Activated naive CD8-positive, alpha-beta T cell treated with anti-CD3 and anti-CD28 coated beads, Interleukin-2, amount 50 U/mL, for 16 hours (primary cell): ENCODE measurements at regions not wholly inside any gene's neighbourhood (a gene's known extent, or its start where the extent isn't known, plus 50 kb on each side); places are given as distances from the start of the nearest gene placed in this dataset.

Experiments
- DNase-seq: peaks from one replicate; pipeline ENCODE4 v3.0.0-alpha.2; 2020; ENCODE audit warnings: low read depth, low spot score

GRCh38 chr3:68057637-68058320 is 403.4 kb upstream of the SUCLG2 start:
- peak; percentile 4 for DNase-seq

DNA sequence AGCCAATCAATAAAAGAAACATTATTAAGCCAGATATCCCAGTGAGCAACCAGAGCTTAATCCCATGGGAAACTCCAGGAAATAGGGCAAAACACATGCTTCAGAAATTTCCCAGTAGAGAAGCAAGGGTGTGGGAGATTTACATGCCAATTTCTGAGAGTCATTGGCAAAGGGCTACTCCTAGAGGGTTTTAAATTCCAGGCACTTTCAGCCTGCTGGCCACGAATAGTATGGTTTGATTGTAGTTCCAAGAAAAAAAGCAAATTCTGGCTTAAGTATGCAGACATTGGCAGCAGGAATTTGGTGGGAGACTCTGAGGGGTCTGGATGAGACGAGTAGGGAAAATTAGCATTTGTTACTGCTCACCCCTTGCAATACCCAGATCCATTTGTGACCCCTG is 402.1 kb upstream of the SUCLG2 start:
- no peak for DNase-seq

- DNase-seq, result no peak
These were observed 400.8 kb upstream of the SUCLG2 start for GRCh38 chr3:68055215-68055614.

DNA sequence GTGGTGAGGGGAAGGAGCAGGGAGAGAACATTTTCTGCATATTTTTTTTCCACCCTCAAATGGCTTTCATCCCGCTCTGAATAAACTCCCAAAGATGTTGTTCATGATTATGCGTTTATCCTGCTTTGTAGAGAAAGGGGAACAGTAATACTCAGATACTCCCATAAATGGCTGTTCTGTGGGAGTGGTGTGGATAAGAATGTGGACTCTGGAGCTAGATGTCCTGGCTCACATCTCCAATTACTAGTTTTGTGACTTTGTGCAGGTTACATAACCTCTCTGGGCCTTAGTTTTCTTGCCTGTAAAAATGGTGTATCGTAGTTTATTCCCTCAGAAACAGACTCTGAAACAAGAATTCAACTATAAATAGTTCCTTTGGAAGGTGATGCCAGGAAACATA is 395.4 kb upstream of the SUCLG2 start:
- no peak for DNase-seq

DNA sequence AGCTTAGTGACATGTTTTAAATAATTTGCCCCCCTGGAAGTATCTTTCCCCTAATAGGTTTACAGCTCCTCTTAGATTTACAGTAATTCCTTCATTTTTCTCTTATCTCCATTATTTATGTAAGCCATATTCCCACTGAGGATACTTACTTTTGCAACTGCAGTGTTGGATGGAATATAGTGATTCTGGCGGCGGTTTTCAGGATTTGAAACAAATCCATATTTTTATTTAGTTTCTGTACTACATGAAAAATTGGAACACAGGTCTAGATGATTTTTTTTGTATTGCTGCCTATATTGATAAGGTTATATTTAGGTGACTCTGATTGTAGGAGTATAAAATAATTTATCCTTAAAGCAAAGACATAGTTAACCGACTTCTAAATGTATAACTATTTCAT is 391.6 kb upstream of the SUCLG2 start:
- no peak for DNase-seq

GRCh38 chr3:68033867-68034266 is 379.5 kb upstream of the SUCLG2 start:
- DNase-seq, result no peak

DNA sequence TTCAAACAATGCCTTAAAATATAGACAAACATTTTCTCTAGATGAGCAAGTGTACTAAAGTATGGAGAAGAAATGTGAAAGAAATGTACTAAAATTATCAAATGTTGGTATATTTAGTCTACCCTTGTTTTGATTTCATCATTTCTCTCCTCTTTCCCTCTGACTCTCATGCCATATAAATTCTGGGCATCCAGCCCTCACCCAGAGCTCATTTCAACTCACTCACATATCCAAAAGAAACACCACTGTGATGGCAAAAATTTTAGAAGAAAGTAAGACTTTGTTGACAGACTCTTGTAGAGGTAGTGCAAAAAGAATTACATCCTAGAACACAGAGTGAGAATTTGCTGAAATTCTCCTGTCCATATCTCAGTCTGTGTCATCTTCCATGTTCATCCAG is 377.8 kb upstream of the SUCLG2 start:
- no peak for DNase-seq

- DNase-seq, result no peak
These were observed 370.8 kb upstream of the SUCLG2 start for GRCh38 chr3:68025189-68025588.

- DNase-seq, result no peak
These were observed 365.5 kb upstream of the SUCLG2 start for GRCh38 chr3:68019876-68020275.

DNA sequence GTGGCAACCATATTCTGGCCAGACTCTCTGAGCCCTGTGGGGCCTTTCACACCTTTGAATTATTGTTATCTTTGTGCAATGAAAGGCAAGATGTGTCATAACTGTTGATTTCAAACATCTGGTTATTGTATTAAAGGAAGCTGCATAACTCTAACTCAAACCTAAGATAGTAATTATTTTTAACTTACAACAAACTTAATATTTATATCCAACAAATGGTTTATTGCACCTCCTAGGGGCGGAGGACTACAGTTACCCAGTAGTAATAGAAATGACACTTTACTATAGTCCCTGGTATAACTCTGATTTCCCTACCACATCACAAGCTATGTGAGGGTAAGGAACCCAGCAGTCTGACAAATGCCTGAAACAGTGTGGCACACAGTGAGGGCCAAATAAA is 363.9 kb upstream of the SUCLG2 start:
- no peak for DNase-seq

GRCh38 chr3:68017069-68017468 is 362.7 kb upstream of the SUCLG2 start:
- no peak for DNase-seq

DNA sequence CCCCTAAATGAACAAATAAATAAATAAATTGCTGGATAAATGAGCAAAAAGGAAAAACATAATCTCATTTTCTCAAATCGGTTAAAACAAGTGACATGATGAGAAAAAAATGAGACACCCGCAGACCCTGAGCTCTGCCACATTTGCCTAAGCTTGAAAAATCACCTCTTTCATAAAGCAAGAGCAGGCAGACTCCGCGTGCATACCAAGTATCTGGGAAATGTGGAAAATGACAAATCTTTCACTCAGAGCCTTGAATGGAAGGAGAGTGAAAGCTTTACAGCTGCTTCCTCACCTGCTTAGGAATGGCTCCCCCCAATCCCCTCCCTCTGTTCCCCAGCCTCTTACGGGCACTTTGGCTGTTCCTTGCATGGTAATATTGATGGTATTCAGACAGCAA is 355.5 kb upstream of the SUCLG2 start:
- DNase-seq, result no peak

GRCh38 chr3:68007621-68008226 is 353.3 kb upstream of the SUCLG2 start:
- DNase-seq, result no peak

GRCh38 chr3:68006646-68007045 is 352.2 kb upstream of the SUCLG2 start:
- DNase-seq, result no peak

DNA sequence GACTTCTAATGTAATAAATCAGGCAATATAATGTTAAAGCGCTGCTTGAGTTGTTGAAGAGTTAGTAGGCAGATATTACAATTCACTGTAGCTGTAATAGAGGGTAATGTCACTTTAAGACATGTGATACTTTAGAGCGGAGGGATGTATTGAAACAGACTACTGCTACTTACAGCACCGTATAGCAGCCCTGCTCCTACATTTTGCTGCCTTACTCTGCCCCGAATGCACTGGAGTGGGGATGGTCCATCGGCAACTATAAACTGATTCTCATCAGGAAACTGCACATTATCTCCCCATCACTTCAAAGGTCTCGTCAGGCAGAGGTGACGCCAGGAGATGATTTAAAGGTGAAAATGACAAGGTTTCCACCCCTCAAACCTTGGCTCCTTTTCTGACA is 349.7 kb upstream of the SUCLG2 start:
- DNase-seq, result no peak

DNA sequence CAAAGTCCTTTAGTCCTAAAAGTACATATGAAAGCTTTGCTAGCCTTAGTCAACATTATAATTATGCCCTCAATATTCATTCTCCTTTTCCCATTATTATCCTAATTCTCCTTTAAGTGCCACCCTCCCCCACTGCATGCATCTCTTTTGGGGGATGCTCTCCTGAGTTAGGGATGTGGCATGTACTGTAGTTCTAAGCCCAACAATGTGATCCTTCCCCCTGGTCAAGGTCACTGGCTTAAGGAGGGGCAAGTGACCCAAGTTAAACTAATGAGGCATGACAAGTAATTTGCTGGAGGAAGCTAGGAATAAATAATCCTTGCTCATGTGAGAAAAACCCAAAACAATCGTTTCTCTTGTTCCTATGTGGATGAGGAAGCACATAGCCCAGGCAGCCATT is 343.9 kb upstream of the SUCLG2 start:
- no peak for DNase-seq

GRCh38 chr3:67995206-67995605 is 340.8 kb upstream of the SUCLG2 start:
- no peak for DNase-seq

- no peak for DNase-seq
These were observed 332.3 kb upstream of the SUCLG2 start for GRCh38 chr3:67986706-67987105.

- no peak for DNase-seq
These were observed 328.8 kb upstream of the SUCLG2 start for GRCh38 chr3:67983166-67983565.

- DNase-seq, result no peak
These were observed 326.7 kb upstream of the SUCLG2 start for GRCh38 chr3:67981077-67981476.

DNA sequence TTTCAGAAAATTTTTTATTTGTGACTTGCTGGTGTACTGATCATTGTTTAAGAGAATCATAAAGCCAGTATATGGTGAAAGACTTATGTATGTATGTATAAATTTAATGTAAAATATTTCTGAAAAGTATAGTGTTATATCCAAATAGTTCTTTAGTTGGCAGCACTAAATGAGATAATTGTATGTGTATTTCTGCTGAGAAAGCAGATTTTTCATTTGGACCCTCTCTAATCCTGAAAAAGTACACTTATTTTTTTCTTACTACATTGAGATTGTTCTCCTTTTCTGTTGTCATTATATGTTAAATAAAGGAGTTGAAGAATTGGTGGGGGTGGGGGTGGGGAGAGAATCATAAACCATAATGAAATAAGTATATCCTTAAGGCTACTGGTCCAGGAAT is 324.9 kb upstream of the SUCLG2 start:
- DNase-seq, result no peak

- DNase-seq, result no peak
These were observed 323.4 kb upstream of the SUCLG2 start for GRCh38 chr3:67977762-67978161.

GRCh38 chr3:67976663-67977062 is 322.3 kb upstream of the SUCLG2 start:
- DNase-seq, result no peak

GRCh38 chr3:67964596-67964995 is 310.2 kb upstream of the SUCLG2 start:
- DNase-seq, result no peak
